ENCODE measurements at regions not wholly inside any gene's neighbourhood (a gene's known extent, or its start where the extent isn't known, plus 50 kb on each side); places are given as distances from the start of the nearest gene placed in this dataset.

DNA sequence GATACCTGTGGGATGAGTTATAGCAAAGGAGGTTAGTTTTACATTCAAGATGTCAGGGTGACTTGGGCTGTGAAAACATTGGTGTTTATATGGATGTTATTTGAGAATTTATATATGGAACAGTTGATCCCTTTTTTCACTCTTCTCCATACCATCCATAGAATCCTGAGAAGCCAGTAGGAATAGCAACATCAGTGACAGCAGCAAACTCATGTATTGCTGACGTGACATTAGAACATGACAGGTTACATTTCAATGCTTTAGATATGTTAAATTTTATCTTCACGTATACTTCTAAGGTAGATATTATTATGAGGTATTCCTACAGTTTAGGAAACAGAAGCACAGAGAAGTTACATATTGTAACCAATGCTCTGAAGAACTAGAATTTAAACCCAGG is 745.2 kb upstream of the GCFC2 start:
- no peak for DNase-seq (ENCODE audit: low spot score)

DNA sequence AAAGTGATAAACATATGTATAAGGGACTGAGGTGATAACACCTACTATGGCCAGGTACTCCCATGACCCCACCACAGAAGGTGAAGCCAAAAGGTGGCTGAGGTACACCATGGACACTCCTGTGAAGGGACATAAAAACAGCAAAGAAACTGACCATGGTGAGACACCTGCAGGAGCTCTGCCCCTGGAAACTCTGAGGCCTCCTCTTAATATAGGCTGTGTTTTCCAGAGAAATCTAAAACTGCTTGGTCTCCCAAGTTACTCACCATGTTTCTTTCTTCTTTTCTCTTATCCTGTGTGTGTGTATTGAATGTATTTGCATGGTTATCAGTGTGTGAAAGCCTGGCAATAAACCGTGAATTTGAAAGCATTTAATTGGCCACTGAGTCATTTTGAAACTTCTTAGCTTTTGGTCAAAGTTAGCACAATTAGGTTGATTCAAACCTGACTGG is 739.3 kb upstream of the GCFC2 start:
- no peak for DNase-seq (ENCODE audit: low spot score)

DNA sequence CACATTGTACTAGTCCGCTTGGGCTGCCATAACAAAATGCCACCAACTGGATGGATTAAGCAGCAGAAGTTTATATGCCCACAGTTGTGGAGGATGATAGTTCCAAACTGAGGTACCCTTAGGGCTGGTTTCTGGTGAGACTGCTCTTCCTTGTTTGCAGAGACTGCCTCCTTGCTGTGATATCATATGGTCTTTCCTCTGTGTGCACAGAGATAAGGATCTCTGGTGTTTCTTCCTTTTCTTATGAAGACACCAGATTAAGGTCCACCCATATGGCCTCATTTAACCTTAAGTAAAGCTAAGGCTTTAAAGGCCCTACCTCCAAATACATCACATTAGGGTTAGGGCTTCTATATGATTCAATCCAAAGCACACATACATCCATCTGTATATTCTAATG is 738.2 kb upstream of the GCFC2 start:
- DNase-seq (ENCODE audit: low spot score), result no peak

DNA sequence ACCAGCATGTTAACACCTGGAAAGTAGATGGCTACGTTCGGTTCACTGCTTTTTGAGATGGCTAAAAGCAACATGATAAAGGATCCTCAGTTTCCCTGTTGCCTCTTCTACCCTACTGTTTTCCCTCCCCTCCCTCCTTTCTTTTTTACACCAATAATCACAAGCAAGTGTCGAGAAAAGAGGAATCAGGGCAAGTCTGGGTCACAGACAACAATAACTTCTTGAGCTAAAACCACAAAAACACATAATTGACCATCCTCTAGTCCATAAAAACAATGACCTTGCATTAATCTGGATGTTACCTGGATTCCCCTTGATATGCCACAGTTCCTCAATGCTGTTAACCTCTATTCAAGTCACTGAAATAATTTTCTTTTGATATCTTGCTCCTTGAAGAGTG is 736.6 kb upstream of the GCFC2 start:
- no peak for DNase-seq (ENCODE audit: low spot score)

DNA sequence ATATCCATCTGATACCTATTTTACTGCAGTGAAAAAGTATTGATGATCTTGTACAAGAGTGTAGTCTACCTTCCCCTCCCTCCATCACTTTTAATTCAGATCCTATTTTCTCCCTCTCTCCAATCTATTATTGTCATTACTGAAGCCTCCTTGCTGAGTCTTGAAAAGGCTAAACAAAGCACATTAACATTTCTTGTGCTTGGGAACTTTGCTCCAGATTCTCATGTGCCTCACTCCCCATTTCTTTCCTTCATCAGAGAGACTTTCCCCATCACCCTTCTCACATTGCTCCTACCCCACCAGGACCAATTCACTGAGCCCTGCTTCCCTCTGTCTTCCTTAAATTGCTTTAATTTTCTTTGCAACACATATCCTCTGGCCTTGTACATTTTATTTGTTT is 736.2 kb upstream of the GCFC2 start:
- no peak for DNase-seq (ENCODE audit: low spot score)

DNA sequence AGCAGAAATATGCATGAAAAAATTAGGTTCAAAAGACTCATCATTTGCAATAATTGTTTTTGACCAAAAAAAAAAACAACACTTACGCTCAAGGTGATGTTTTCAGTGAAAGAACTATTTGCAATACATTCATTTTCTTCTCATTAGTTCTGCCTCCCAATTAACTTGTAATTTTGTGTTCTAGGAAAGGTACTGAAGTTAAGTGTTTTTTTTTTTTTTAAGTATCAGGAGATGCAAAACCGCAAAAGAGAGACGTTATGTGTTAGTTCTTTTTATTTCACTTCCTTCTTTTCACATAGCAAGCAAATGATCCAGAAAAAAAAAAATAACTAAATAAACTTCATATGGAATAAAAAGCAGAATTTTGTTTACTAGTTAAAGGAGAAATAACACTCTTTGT is 735.2 kb upstream of the GCFC2 start:
- DNase-seq (ENCODE audit: low spot score), result no peak

DNA sequence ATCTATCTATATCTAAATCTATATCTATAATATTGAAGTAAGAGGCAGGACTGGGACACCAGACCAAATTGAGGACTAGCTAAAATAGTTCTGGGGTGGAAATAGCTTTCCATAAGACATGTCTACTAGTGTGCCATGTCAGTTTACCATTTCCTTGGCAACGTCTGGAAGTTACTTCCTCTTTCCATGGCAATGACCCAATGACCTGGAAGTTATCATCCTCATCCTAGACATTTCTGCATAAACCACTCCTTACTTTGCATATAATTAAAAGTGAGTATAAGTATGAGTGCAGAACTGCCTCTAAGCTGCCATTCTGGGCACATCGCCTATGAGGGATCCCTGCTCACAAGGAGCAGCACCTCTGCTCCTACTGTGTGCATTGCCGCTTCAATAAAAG is 734.0 kb upstream of the GCFC2 start:
- DNase-seq (ENCODE audit: low spot score), result no peak

DNA sequence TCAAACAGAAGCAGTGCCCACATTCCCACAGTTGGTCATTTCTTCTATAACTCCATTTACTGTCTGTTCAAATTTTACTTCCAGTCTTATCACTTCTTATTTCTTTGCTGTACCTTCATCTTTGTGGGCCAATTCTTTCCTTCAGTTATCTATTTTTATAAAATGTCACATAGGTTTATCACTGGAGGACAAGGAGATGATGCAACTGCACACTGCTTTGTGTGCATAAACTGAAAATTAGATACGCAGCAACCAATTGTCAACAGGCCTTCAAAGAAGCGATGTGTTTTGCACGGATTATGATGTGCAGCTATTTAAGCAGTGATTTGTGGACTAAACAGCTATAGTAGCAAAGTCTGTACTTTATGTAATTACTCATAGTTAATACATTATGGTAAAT is 726.8 kb upstream of the GCFC2 start:
- DNase-seq (ENCODE audit: low spot score), result no peak

DNA sequence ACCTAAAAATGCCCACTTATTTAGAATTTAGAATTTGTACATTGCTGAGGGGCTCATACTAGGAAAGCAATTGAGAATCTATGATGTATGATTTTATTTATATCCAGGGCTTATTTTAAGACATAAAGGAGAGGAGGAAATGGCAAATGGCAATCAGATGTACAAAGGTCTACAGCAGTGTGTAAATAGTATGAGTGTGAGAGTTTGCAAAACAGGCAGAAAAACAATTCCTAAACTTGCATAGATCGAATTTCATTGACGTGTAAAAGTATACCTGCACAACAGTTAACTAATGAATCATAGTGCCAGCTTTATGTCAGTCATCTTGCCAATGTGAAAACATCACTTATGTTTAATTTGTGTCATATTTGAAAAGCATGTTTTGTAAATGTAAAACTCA is 718.7 kb upstream of the GCFC2 start:
- no peak for DNase-seq (ENCODE audit: low spot score)

DNA sequence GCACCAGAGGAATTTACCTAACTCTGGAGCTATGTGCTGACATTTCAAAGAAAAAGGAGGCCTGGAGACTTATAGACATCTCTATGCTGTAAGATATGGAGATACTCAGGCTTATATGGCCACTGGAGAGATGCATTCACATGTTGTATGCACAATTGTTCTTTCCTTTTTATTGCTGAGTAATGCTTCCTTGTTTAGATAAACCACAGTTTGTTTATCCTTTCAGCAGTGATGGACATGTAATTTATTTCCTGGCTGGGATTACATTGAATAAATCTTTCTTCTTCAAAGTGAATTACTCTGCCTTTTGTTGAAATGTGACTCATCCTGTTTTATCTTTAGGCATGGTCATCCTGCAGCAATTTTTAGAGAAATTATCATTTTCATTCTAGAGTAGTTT is 716.7 kb upstream of the GCFC2 start:
- no peak for DNase-seq (ENCODE audit: low spot score)

DNA sequence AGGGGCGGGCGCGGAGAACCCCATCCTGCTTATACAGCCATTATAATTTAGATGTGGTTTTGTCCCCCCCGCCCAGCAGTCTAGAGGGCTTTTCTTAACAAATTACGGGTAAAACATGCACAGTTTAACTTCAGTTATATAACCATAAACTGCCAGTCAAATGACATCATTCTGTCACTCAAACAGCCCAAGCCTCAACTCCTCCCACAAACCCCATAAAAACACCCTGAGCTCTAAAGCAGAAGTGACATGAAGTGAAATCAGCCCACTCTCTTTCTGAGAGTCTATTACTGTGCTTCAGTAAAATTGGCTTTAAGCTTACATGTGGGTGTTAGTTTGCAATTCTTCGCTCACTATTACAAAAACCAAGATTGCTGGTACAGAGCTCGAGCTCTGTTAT is 705.1 kb upstream of the GCFC2 start:
- no peak for DNase-seq (ENCODE audit: low spot score)

DNA sequence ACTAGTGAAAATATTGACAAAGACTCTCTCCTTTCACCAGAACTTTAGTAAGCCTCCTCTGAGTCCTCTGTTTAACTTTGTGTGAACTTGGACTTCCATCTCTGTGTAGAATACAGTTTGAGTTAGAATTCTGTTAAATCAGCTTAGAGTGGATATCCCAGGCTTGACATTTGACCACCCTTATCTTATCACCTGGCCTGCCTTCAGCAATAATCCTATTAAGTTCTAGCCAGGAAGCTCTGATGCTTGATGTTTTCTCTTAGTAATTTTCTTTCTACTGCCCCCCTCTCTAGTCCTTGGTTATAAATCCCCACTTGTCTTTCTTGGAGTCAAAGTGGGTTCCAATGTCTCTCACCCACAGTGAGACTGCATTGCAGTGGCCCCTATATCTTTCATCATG is 702.7 kb upstream of the GCFC2 start:
- no peak for DNase-seq (ENCODE audit: low spot score)

DNA sequence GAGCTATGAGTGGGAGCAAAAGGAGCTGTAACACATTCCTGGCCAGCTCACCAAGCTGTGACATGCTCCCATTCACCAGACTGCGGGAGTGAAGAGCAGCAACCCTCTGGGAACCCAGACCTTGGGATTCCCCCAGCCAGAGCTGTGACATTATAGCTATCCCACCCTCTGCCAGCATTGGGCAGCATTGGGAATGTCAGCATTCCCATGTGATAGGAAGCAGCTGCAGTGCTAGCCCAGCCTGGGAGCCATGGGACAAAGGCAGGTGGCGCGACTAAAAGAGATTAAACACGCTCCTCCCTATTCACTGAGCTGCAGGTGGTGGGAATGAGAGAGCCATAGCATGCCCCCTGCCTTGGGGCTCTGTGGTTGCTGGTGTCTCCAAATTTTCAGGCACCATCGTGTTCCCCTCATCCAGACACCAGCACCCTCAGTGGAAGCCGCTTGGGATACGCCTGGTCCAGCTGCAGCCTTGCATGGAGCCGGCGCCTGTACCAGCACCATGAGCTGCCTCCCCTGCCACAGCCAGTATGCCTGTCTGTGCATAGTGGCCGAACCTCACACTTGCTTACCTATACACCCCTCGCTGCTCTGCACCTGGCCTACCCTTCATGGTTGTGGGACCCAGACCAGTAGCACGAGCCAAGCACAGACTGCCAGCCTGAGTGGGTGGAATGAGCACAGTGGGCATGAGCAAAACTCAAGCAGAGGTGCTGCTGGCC is 695.6 kb upstream of the GCFC2 start:
- no peak for DNase-seq (ENCODE audit: low spot score)

DNA sequence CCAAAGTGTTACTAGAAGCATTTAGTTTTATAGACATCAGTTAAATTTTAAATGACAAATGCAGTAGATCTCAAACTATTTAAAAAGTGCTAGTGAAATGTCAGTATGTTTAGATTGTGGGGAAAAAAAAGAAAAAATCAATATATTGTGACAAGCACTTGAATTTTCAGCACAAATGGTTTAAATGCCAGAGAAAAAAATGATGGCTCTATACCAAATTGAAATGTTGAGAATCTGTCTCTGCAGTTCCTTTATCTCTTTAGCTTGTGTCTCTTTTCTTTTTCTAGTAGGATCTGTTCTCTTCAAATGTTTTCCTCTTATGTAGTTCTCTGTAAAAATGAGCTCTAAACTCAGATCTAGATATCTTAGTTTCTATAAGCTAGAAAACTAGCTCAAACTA is 682.6 kb upstream of the GCFC2 start:
- no peak for DNase-seq (ENCODE audit: low spot score)

DNA sequence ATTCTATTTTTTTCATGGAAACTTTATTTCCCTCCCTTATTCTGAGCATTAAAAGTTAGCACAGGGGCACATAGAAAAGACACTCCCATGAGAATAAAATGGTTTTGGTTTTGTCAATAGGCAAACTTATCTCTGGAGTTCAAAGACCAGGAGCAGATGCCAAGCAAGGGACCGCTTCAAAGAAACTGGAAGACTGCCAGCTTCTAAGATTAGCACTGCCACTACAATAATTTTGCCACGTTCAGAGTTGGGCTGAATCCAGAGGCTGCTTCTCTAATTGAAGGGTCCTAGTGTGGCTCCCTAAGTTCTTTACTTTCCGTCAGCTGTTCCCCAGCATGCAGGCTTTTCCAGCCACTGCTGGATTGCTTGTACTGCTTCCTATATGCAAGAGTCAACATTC is 681.0 kb upstream of the GCFC2 start:
- no peak for DNase-seq (ENCODE audit: low spot score)

DNA sequence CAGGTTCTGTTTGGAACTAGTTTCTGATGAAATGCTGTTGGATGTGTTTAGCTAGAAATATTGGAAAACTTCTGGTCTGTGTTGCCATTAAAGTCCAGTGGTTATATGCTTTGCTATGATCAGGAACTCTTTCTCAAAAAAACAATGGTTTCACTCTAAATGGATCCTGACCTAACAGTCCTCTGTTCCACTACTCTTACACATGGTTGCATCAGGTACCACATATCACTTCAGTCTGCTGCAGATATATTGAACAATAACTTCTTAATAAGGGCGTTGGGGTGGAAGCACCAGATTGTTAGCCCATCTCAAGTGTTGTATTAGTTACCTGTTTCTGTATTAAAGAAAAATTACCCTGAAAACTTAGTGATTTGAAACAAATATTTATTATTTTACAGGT is 676.6 kb upstream of the GCFC2 start:
- no peak for DNase-seq (ENCODE audit: low spot score)

DNA sequence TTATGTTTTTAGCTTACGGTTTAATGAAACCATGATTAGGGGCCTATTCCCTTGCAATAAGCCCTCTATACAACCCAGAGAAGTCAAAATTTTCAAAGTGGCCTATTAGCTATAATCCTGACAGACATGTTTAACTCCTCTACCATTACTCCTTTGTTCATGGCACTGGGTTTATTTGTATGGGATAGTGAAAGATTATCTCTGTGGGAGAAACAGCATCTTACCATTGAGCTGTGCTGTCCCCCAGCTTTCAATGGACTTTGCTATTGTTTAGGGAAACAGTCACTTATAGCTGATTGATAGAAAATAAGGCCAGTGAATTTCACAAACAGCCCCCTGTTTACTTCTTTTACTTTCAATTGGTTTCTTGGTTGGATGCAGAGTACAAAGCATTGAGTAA is 675.2 kb upstream of the GCFC2 start:
- DNase-seq (ENCODE audit: low spot score), result no peak

DNA sequence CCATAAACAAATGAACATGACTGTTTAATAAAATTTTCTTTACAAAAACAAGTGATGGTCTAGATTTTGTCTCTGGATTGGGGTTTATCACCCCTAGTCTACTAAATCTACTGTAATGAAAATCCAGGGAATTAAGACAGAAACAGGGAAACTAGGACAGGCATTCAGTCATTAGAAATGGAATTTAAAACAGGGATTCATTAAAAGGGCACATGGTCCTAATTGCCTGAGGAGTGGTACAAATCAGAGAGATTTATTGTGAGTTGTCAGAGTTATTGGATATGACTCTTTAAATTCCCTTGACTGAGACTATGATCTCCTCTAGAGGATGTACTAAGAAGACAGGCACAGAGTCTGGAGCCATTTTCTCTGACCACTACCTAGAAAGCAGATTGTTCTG is 670.9 kb upstream of the GCFC2 start:
- no peak for DNase-seq (ENCODE audit: low spot score)

DNA sequence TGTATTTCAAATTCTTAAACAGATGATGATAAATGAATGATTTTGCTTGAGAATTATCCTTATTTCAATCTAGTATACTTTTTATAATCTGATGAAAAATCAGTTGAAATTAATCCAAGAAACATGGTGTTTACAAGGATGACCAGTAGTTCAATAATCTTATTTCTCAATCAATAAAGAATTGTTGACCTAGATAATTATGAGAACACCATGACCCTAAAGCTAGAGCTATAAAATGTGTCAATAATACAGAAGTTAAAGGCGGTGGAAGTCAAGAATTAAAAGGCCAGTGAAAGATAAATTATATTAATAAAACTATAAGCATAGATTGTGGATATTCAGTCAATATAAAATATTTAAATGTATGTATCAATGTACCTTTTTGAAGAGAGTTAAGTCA is 667.4 kb upstream of the GCFC2 start:
- DNase-seq (ENCODE audit: low spot score), result no peak

DNA sequence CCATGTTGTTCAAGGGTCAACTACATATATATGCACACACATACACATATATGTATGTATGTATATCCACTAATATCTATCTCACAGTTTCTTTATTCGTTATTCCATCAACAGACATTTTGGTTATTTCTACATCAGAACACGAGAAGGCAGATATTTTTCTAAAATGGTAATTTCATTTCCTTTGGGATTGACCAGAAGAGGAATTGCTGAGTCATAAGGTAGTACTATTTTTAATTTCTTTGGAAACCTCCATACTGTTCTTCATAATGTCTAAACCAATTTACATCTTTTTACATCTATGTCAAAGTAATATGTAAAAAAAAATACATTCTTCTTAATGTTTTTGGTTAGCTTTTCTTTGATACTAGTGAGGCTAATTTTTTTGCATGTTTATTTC is 630.7 kb upstream of the GCFC2 start:
- no peak for DNase-seq (ENCODE audit: low spot score)

DNA sequence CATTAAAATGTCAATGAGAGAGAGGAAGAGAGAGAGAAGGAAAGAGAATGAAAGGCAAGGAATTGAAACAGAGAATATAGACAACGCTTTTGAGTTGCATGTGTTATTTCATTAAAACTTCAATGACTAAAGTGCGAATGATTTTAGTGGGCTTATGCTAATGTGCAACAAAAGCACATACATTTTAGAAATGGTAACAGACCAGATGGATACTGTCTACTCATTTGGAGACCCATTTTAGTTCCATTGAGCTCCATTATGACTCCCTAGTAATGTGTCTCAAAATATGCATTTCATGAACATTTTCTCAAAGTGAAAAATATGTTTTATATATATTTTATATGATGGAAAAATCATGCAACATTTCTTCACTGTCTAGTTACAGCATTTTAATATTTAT is 622.2 kb upstream of the GCFC2 start:
- DNase-seq (ENCODE audit: low spot score), result no peak

DNA sequence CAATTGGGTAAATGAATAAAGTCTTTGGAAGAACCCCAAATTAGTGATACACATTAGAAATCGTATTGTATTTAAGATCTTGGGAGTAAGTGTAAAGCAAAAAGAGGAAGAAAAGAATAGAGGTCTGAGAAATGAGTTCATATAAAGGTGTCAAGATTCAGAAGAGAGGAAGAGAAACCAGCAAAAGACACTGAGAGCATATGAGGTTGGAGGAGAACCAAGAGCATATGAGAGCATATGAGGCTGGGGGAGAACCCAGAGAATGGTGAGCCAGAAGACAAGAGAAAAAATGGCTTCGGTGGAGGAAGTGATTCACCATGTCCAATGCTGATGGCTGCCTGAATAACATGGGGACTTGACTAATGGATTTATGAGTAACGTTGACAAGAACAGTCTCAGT is 620.1 kb upstream of the GCFC2 start:
- no peak for DNase-seq (ENCODE audit: low spot score)

DNA sequence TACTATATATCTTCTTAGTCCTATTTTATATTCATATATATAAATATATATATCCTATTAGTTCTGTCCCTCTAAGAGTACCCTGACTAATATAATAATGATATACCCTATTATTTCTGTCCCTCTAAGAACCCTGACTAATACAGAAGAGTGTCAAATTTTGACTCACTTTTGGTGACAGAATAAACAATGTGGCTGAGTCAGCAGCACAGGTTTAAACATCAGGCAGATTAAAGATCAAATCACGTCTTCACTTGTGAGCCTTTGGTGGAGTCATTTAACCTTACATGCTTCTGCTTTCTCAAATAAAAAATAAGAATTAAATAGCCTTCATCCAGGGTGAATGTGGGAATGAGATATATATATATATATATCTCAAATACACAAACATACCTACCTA is 615.9 kb upstream of the GCFC2 start:
- DNase-seq (ENCODE audit: low spot score), result no peak

DNA sequence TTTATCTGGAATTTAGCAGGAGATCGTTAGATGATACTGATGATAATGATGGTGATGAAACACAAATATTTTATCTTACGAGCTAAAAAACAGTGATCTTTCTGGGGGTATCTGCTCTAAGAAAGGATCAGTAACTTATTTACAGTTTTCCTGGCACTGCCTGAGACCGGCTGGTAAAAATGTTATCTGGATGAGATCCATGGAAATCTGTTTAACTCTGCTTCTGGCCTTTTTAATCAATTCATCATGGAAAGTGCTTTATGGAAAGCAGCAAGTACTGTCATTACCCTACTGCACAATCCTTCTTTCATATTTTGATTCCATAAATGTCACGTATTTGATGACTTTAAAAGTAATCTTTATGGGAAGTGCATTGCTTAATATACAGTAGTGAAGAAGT is 612.7 kb upstream of the GCFC2 start:
- no peak for DNase-seq (ENCODE audit: low spot score)

DNA sequence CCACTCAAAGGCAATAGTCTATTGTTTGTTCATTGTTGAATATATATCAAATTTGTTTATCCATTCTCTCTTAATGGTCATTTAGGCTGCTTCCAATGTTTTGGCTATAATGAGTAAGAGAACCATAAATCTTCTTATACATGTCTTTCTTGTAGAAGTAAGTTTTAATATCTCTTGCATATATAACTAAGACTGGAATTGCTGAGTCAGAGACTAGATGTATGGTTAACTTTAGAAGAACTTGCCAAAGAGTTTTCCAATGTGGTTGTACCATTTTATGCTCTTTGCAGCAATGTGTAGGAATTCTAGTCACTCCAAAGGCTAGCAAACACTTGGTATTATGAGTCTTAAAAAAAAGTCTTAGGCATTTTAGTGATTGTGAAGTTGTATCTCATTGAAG is 610.0 kb upstream of the GCFC2 start:
- DNase-seq (ENCODE audit: low spot score), result no peak

All from pons (tissue), 1 donor.